ENCODE measurements at regions not wholly inside any gene's neighbourhood (a gene's known extent, or its start where the extent isn't known, plus 50 kb on each side); places are given as distances from the start of the nearest gene placed in this dataset.

- no peak for DNase-seq (ENCODE audit: low spot score)
These were observed 388.6 kb upstream of the TNP1 start for GRCh38 chr2:217248312-217248935.

GRCh38 chr2:217247476-217247875, 387.6 kb upstream of the TNP1 start:
- DNase-seq (ENCODE audit: low spot score), result peak; percentile 7

- DNase-seq (ENCODE audit: low spot score), result no peak
These were observed 386.2 kb upstream of the TNP1 start for GRCh38 chr2:217246108-217246507.

GRCh38 chr2:217244815-217245214, 385.0 kb upstream of the TNP1 start:
- DNase-seq (ENCODE audit: low spot score), result no peak

- no peak for DNase-seq (ENCODE audit: low spot score)
These were observed 383.1 kb upstream of the TNP1 start for GRCh38 chr2:217242947-217243346.

- no peak for DNase-seq (ENCODE audit: low spot score)
These were observed 371.9 kb upstream of the TNP1 start for GRCh38 chr2:217231724-217232123.

GRCh38 chr2:217231212-217231611, 371.3 kb upstream of the TNP1 start:
- no peak for DNase-seq (ENCODE audit: low spot score)

GRCh38 chr2:217228732-217229131, 368.9 kb upstream of the TNP1 start:
- DNase-seq (ENCODE audit: low spot score), result no peak

- no peak for DNase-seq (ENCODE audit: low spot score)
These were observed 367.9 kb upstream of the TNP1 start for GRCh38 chr2:217227794-217228193.

- no peak for DNase-seq (ENCODE audit: low spot score)
These were observed 365.7 kb upstream of the TNP1 start for GRCh38 chr2:217225596-217225995.

- no peak for DNase-seq (ENCODE audit: low spot score)
These were observed 363.5 kb upstream of the TNP1 start for GRCh38 chr2:217223222-217223930.

- DNase-seq (ENCODE audit: low spot score), result no peak
These were observed 362.5 kb upstream of the TNP1 start for GRCh38 chr2:217222309-217222910.

GRCh38 chr2:217220228-217221013, 360.6 kb upstream of the TNP1 start:
- DNase-seq (ENCODE audit: low spot score), result no peak

- DNase-seq (ENCODE audit: low spot score), result no peak
These were observed 359.3 kb upstream of the TNP1 start for GRCh38 chr2:217219164-217219520.

GRCh38 chr2:217218269-217219163, 358.7 kb upstream of the TNP1 start:
- DNase-seq (ENCODE audit: low spot score), result no peak

GRCh38 chr2:217216982-217217381, 357.1 kb upstream of the TNP1 start:
- no peak for DNase-seq (ENCODE audit: low spot score)

GRCh38 chr2:217216316-217216715, 356.5 kb upstream of the TNP1 start:
- no peak for DNase-seq (ENCODE audit: low spot score)

GRCh38 chr2:217215877-217216276, 356.0 kb upstream of the TNP1 start:
- DNase-seq (ENCODE audit: low spot score), result no peak

GRCh38 chr2:217208867-217209266, 349.0 kb upstream of the TNP1 start:
- no peak for DNase-seq (ENCODE audit: low spot score)

- no peak for DNase-seq (ENCODE audit: low spot score)
These were observed 347.8 kb upstream of the TNP1 start for GRCh38 chr2:217207699-217208010.

- DNase-seq (ENCODE audit: low spot score), result no peak
These were observed 347.2 kb upstream of the TNP1 start for GRCh38 chr2:217206907-217207698.

Measured in HT-29 (cell line).